Fibroblast of skin of right quadriceps (primary cell): ENCODE measurements at regions not wholly inside any gene's neighbourhood (a gene's known extent, or its start where the extent isn't known, plus 50 kb on each side); places are given as distances from the start of the nearest gene placed in this dataset.
"Not testable (repeated sequence)": the region's sequence is repeated elsewhere in the genome, so short reads cannot be mapped to it uniquely, and the experiment has no call there.

Source experiments
- DNase-seq: peaks from one replicate; pipeline ENCODE4 v3.0.0-alpha.2; 2013

- DNase-seq, result no peak
Measured at GRCh38 chr15:35208353-35208752, 123.3 kb upstream of the NANOGP8 start.

DNA sequence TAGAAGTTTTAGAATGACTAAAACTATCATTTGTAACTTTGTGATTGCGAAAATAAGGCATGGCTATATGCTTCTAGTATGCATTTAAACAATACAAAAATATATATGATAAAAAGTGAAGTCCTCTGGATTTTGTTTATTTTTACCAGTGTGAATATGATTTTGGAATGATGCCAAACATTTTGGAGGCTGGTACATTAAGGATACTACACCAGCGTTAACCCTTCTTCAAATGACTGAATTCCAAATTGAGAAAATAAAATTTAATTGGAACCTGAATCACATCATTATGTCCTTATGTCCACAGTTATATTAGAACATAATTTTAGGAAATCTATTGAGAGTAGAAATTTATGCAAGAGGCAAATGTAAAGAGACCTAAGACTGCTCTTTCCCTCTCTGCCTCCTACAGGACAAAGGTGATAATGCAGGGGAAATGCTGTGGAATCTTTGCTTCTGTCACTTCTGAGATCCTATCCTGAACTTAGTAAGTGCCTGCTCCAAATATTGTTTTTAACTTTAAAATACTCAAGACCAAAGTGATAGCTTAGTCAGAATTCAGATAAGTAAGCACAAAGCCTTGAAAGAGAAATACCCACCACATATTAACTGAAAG, 121.1 kb upstream of the NANOGP8 start:
- no peak for DNase-seq

GRCh38 chr15:35198197-35198596, 113.1 kb upstream of the NANOGP8 start:
- DNase-seq, result no peak

GRCh38 chr15:35197754-35198153, 112.7 kb upstream of the NANOGP8 start:
- no peak for DNase-seq

DNA sequence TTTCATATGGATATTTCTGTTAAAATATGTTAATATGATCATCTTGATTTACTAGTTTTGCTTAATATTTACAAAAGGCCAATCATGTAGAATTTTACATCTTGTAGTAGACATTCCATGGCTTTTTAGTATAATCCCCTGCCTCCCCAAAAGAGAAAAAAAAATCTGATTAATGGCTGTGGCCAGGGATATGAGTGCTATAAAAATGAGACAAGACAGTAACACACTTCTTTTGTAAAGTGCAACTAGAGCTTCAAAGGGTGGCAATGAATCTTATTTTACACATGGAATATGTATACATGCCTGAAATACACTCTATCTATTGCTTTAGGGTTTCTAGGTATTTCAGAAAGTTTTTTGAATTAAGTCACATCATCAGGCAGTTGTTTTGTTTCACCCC, 112.2 kb upstream of the NANOGP8 start:
- peak; percentile 29 for DNase-seq

- DNase-seq, result no peak
Measured at GRCh38 chr15:35196273-35196672, 111.2 kb upstream of the NANOGP8 start.

DNA sequence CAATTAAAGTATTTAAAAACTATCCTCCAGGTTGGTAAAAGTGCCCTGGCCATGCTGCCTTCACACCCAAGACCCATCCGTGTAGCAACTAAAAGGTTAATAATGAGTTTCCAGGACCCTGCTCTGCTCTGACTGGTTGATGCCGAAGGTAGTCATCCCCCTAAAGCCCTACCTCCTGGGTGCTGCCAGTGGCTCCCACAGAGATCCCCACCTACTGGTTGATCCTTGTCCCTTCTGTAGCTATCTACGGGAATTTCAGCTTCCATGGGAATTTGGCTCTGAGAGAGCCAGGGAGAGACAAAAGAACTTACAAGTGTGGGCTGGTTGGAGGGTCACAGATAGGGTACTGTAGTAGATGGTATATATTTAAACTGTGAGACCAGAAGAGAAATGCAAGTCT, 110.6 kb upstream of the NANOGP8 start:
- no peak for DNase-seq

- no peak for DNase-seq
Measured at GRCh38 chr15:35195031-35195430, 109.9 kb upstream of the NANOGP8 start.

DNA sequence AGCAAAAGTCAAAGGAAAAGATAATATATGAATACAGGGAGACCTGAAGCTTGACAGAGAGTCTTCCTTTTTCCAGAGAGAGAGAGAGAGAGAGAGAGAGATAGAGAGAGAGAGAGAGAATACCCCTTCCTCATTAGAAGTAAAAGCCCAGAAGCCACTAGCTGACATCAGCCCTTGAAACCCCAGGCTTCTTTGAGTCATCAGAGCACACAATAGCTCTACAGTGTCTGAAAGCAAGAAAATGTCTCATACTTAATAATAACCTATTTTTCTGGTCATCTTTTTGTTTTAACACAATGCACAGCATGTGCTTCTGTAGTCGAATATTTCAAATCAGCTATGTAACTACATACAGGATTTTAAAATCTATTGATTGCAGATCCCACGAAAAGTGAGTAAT, 109.2 kb upstream of the NANOGP8 start:
- no peak for DNase-seq

DNA sequence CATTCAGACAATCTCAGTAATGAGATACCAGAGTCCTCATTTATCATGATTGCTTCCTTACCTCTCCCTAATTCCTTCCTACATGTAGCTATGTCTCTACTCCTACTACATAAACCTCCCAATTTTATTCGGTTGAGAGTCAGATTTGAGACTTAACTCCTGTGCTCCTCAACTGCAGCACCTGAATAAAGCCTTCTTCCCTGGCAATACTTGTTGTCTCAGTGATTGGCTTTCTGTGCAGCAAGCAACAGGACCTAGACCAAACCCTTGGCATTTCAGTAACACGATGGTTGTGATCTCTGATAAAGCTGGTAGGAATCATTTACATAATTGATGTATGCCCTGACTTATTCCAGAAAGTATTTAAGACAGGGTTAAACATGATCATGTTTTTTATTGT, 106.7 kb upstream of the NANOGP8 start:
- no peak for DNase-seq

DNA sequence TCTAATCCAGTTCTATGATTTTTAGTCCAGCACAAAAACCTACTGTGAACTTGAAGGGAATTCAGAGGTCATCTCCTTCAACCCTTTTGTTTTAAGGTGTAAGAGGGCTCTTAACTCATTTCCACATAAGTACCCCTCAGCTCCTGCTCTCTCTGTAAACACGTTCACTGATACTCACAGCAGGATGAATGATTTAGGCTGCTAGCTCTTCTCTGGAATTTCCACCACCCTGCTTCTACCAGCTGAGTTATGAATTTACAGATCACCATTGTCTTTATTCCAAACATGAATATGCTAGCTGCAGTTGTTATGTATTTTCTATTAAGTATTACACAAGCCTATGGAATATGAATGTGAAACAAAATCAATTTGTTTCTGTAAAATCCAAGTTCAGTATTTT, 101.3 kb upstream of the NANOGP8 start:
- no peak for DNase-seq

DNA sequence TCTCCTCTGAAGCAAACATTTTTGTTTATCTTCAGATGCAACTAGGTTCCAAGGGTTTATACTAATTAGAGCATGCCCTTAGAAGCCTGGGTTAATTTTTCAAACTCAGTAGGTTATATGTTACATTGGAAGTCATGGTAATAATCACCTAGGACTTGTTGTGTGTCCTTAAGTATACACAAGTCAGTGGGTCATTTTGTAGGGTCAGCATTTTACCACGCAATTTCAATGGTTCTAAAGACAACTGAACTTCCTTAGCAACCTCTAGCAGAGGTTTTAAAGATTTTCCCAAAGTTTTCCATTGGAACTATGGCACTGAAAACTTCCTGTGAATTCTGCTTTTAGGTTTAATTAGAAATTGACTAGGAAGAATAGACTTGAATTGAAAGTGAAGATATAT, 99.6 kb upstream of the NANOGP8 start:
- DNase-seq, result no peak

- no peak for DNase-seq
Measured at GRCh38 chr15:35182841-35183479, 97.9 kb upstream of the NANOGP8 start.

DNA sequence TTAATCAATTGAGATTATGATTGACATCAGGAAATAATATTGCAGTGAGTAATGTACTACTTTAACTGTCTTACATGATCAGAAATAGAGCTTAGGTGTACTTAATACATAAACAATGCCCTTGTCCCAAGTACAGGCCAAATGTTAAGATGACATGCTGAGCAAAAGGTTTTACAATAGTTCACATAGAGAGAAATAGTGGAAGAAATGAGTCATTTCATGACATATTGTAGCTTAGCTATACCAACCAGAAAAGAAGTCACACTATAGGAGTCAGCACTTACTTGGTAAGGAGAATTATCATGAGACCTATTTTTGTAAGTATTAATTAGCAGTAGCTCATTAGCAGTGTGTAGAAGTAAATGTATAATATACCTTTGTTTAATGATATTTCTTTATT, 96.4 kb upstream of the NANOGP8 start:
- peak; percentile 33 for DNase-seq

DNA sequence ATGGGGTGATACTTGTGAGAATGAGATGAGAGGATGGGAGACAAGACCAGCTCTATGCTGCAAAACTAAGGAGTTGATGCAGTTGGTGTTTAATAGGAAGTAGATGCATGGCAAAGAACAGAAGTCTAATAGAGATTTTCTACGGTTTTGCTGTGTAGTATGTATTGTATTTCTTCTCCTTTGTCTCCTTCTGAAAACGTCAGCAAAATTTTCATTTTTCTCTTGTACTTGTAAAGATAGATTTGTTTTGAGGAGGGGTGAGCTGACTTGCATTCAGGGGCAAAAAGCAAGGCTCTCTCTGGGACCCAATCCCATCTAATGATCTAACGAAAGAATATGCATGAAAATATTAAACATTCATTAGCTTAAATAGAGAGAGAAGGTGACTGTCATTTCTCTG, 94.6 kb upstream of the NANOGP8 start:
- no peak for DNase-seq

GRCh38 chr15:35178186-35178585, 93.1 kb upstream of the NANOGP8 start:
- not testable (repeated sequence) for DNase-seq

GRCh38 chr15:35174948-35175347, 89.9 kb upstream of the NANOGP8 start:
- DNase-seq, result no peak

DNA sequence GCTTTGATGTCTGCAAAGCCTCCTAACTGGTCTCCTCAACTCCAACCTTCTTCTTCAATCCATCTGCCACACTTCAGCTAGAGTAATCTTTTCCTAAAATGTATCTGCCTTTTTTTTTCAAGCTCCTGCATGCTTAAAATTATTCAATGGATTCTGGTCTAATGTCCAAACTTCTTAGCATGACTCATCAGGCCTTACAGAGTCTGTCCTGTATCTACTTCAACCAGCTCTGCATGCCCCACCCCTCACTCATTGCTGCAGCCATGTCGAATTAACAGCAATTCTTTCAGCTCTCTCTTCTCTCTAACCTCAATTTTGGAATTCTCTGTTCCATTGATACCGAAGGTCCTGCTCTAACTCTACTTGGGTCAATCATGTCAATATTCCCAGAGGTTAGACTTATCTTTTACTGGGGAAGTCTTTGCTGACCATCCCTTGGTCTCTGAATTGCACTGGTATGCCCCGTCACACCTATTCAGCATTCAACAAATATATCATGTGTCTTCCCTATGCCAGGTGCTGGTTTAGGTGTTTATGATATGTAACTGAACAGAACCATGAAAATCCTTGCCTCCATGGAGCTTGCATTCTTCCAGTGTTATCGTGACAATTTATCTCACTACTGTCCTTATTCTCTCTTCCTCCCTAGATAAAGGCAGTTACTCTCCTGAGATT, 88.5 kb upstream of the NANOGP8 start:
- peak; percentile 21 for DNase-seq

DNA sequence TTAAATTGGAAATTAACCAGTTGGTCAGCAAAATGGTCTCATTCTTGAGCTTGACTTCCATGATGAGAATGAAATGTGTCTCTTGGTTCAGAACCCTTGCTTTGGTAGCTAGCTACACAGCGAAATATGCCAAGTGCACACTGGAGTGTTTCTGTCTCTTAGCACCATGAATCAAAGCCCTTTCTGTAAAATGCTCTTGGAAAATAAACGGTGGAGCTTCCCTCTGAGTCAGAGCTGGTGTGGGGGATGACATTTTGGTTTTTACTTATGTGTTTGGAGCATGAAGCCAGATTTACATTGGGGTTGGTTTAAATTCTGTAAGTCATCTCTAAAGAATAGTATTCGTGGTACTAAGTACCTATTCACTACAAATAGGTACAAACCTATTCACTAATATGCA, 85.1 kb upstream of the NANOGP8 start:
- DNase-seq, result peak; percentile 51

GRCh38 chr15:35168464-35168863, 83.4 kb upstream of the NANOGP8 start:
- peak; percentile 78 for DNase-seq

GRCh38 chr15:35167675-35168074, 82.6 kb upstream of the NANOGP8 start:
- no peak for DNase-seq

DNA sequence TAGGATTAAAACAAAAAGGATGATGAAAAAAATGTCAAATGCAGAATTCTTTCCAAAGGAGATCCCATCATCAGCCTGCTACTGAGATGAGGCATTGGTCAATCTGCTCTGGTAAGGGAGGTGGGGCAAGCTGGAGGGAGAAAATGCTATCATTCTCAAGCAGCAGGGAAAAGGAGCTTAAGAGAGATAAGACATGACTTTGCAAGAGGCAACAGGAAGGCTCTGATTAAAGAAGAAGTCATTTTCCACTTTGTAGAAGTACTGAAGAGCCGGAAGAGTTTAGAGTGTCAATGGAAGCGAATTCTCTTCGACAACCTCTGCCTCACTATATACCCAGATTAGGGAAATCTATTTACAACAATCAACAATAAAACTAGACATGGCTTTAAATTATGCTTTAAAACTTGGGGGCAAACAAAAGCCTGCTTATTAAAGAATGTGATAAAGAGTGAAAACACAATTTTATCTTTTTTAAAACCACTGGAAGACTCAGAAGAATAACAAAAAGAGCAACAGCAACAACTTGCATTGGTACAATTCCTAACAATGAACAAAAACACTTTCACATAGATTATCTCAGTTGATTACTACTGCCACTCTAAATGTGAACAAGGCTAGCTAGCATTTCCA, 81.8 kb upstream of the NANOGP8 start:
- no peak for DNase-seq

- no peak for DNase-seq
Measured at GRCh38 chr15:35161694-35162093, 76.6 kb upstream of the NANOGP8 start.

GRCh38 chr15:35159170-35159569, 74.1 kb upstream of the NANOGP8 start:
- no peak for DNase-seq
